IPS-18a (cell line): ENCODE measurements at regions not wholly inside any gene's neighbourhood (a gene's known extent, or its start where the extent isn't known, plus 50 kb on each side); places are given as distances from the start of the nearest gene placed in this dataset.

Source experiments
- H3K27ac ChIP-seq: one replicate; pipeline ENCODE4 v1.5.1; 2013; ENCODE audit warnings: low read length
- H3K27me3 ChIP-seq: one replicate; pipeline ENCODE4 v1.6.1; 2013; ENCODE audit warnings: mild to moderate bottlenecking, low read length; ENCODE audit not compliant: control insufficient read depth, insufficient read depth
- H3K36me3 ChIP-seq: one replicate; pipeline ENCODE4 v1.6.1; 2013; ENCODE audit warnings: low read depth, low read length; ENCODE audit not compliant: control insufficient read depth
- H3K4me1 ChIP-seq: one replicate; pipeline ENCODE4 v1.6.1; 2013; ENCODE audit warnings: low read depth, low read length; ENCODE audit not compliant: control insufficient read depth
- H3K4me3 ChIP-seq: one replicate; pipeline ENCODE4 v1.5.1; 2013; ENCODE audit warnings: low read length
- H3K9ac ChIP-seq: one replicate; pipeline ENCODE4 v1.6.1; 2013; ENCODE audit warnings: mild to moderate bottlenecking, low read length, moderate library complexity
- H3K9me3 ChIP-seq: one replicate; pipeline ENCODE4 v1.6.1; 2013; ENCODE audit warnings: low read depth, low read length; ENCODE audit not compliant: control insufficient read depth

GRCh38 chr13:81334481-81334880, 993.6 kb upstream of the SPRY2 start:
- no peaks in the 10 kb centered on the region for H3K27me3 ChIP-seq
- H3K9me3 ChIP-seq: peaks cover 4% of the 10 kb centered on the region
- H3K9ac ChIP-seq: no peak overlapping the region
- no peak overlapping the region for H3K27ac ChIP-seq
- no peaks in the 10 kb centered on the region for H3K4me1 ChIP-seq
- no peaks in the 10 kb centered on the region for H3K36me3 ChIP-seq
- H3K4me3 ChIP-seq: no peak overlapping the region

DNA sequence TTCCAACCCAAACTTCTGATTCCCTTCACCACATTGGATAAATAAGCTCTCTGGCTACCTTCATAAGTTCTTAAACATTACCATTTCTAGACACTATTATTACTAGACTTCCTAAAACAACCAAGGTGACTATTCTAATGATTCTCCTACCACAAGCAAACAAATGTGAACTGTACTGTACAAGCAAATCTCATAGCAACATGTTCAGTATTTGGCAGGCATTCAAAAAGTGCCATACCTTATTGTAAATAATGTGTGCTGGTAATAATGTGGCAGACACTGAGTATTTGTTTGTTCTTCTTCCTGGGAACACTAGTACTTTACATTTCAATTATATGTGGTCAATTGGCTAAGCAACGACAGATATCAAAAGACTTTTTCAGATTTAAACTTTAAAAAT, 986.0 kb upstream of the SPRY2 start:
- Histone ChIP-seq H3K4me1 (peaks cover 3% of the 10 kb centered on the region), H3K27ac (no peak overlapping the region), H3K36me3 (no peaks in the 10 kb centered on the region), H3K9me3 (peaks cover 4% of the 10 kb centered on the region), H3K27me3 (no peaks in the 10 kb centered on the region), H3K9ac (no peak overlapping the region), H3K4me3 (no peak overlapping the region)

- H3K27ac ChIP-seq: no peak overlapping the region
- no peak overlapping the region for H3K4me3 ChIP-seq
- H3K27me3 ChIP-seq: no peaks in the 10 kb centered on the region
- no peak overlapping the region for H3K9ac ChIP-seq
- no peaks in the 10 kb centered on the region for H3K36me3 ChIP-seq
- H3K9me3 ChIP-seq: no peaks in the 10 kb centered on the region
- H3K4me1 ChIP-seq: peaks cover 3% of the 10 kb centered on the region
These were observed 979.6 kb upstream of the SPRY2 start for GRCh38 chr13:81320516-81320915.

- H3K27me3 ChIP-seq: no peaks in the 10 kb centered on the region
- H3K36me3 ChIP-seq: no peaks in the 10 kb centered on the region
- H3K4me3 ChIP-seq: no peak overlapping the region
- H3K4me1 ChIP-seq: peaks cover 3% of the 10 kb centered on the region
- no peaks in the 10 kb centered on the region for H3K9me3 ChIP-seq
- no peak overlapping the region for H3K27ac ChIP-seq
- no peak overlapping the region for H3K9ac ChIP-seq
These were observed 978.4 kb upstream of the SPRY2 start for GRCh38 chr13:81319351-81319750.

DNA sequence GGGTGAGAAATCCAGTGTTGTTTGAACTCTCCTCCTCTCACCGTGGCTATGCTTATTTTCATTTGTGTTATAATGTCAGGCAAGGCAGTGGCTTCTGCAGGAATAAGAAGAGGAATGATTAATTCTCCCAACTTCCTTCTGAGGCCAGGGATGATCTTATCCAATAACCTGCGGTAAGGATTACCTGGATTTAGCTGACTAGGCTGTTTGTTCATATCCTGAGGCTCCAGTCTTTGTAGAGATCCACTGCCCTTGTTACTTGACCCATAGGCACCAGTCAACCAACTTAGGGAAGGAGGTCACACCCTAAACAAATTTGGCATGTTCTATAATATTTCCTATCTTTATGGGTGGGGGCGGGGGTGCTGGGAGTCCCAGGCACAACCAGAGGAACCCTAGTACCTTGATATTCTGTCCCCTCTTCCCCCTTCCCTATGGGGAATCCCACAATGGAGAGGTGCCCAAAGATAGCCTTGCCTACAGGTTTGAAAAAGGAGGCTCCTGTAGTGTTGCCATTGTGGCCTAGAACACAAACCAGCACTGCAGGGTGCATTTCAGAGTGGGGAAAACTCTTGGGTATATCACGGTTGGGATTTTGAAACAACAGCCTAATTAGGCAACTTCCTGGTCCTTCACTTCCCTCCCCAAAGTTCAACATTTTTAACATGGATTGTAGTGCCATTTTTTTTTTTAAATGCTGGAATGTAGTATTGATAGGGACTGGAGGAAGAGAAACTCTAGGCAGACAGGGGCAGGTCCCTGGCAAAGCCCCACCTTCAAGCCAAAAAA, 977.5 kb upstream of the SPRY2 start:
- Histone ChIP-seq H3K4me3 (no peak overlapping the region), H3K9me3 (no peaks in the 10 kb centered on the region), H3K27ac (no peak overlapping the region), H3K9ac (no peak overlapping the region), H3K36me3 (no peaks in the 10 kb centered on the region), H3K27me3 (no peaks in the 10 kb centered on the region), H3K4me1 (peaks cover under 1% of the 10 kb centered on the region)

- no peak overlapping the region for H3K27ac ChIP-seq
- no peaks in the 10 kb centered on the region for H3K4me1 ChIP-seq
- H3K36me3 ChIP-seq: no peaks in the 10 kb centered on the region
- H3K27me3 ChIP-seq: no peaks in the 10 kb centered on the region
- no peak overlapping the region for H3K9ac ChIP-seq
- H3K9me3 ChIP-seq: no peaks in the 10 kb centered on the region
- no peak overlapping the region for H3K4me3 ChIP-seq
These were observed 973.5 kb upstream of the SPRY2 start for GRCh38 chr13:81314461-81314860.

- Histone ChIP-seq H3K4me3 (no peak overlapping the region), H3K27ac (no peak overlapping the region), H3K4me1 (peaks cover 4% of the 10 kb centered on the region), H3K9me3 (no peaks in the 10 kb centered on the region), H3K36me3 (no peaks in the 10 kb centered on the region), H3K27me3 (no peaks in the 10 kb centered on the region), H3K9ac (no peak overlapping the region)
These were observed 965.0 kb upstream of the SPRY2 start for GRCh38 chr13:81305928-81306327.

DNA sequence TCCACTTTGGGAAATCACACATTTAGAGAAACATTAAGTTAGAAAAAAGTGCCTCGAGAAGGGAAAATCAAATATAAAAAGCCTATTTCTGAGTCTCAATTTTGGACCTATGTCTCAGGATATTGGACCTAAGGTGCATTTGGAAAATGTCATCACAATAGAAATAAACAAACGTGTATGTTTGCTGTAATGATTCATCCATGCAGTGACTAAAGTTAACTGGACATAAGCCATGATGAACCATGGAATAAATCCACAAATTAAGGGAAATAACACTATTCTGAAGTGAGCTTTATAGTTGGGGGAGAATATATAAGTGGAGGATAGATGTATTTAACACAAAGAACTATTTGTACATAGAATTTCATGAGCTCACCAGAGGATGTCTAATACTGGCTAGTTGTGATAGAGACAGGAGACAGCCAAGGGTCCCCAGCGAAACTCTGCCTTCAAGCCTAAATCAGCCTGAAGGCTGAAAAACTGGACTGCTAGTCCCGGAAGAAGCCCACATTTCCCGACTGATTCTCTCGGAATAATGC, 963.3 kb upstream of the SPRY2 start:
- Histone ChIP-seq H3K9me3 (no peaks in the 10 kb centered on the region), H3K4me1 (peaks cover 4% of the 10 kb centered on the region), H3K36me3 (no peaks in the 10 kb centered on the region), H3K9ac (no peak overlapping the region), H3K4me3 (no peak overlapping the region), H3K27me3 (no peaks in the 10 kb centered on the region), H3K27ac (no peak overlapping the region)

GRCh38 chr13:81302677-81303076, 961.8 kb upstream of the SPRY2 start:
- no peak overlapping the region for H3K9ac ChIP-seq

GRCh38 chr13:81302125-81302524, 961.2 kb upstream of the SPRY2 start:
- Histone ChIP-seq H3K27ac (no peak overlapping the region), H3K4me1 (peaks cover 4% of the 10 kb centered on the region), H3K27me3 (no peaks in the 10 kb centered on the region), H3K4me3 (no peak overlapping the region), H3K9me3 (no peaks in the 10 kb centered on the region), H3K9ac (no peak overlapping the region), H3K36me3 (no peaks in the 10 kb centered on the region)

More at GRCh38 chr13:81302677-81303076, 961.8 kb upstream of the SPRY2 start:
- no peaks in the 10 kb centered on the region for H3K36me3 ChIP-seq
- H3K27me3 ChIP-seq: no peaks in the 10 kb centered on the region
- H3K4me3 ChIP-seq: no peak overlapping the region
- H3K9me3 ChIP-seq: no peaks in the 10 kb centered on the region
- no peak overlapping the region for H3K27ac ChIP-seq
- H3K4me1 ChIP-seq: peaks cover 4% of the 10 kb centered on the region

DNA sequence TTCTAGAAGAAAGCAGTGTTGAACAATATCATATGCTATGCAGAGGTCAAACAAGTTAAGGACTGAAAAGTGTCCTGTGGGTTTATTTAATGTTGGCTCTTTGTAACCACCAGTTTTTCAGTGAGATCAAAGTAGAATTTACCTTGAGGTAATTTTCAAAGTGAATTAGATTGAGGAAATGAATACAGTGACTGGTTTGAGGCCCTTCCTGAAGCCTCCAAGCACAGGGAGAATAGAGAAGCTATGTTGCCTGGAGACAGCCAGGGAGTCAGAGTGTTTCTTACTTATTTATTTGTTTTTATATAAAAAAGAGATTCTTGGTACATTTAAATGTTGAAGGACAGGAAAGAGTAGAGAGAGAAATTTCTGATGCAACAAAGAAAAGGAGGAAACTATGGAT, 954.3 kb upstream of the SPRY2 start:
- H3K9ac ChIP-seq: no peak overlapping the region
- H3K4me1 ChIP-seq: peaks cover 9% of the 10 kb centered on the region
- no peaks in the 10 kb centered on the region for H3K27me3 ChIP-seq
- H3K27ac ChIP-seq: no peak overlapping the region
- H3K9me3 ChIP-seq: no peaks in the 10 kb centered on the region
- H3K4me3 ChIP-seq: no peak overlapping the region
- no peaks in the 10 kb centered on the region for H3K36me3 ChIP-seq

DNA sequence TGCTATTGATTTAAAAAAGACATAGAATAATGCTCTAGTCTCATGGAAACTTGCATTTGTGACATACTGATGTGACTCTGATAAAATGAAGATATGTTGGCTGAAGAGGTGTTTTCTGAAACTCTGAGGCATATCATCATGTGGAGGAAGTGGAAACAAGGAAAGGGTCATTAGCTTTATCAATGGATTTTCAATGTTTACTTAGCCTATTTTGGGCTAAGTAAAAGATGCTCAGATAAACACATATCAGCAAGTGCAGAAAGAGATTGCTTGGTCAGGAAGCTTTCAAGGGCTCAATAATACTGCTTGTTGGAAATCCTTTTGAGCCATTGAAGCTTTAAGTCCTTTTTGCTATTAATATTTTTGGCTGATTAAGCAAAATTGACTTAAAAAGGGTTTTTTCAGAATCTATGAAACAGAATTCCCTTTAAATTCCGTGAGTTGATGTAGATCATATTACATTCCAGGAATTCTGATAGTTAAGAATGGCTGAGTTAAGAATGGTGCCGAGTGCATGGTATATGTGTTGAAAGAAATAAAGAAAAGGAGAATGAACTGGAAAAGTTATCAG, 952.8 kb upstream of the SPRY2 start:
- no peaks in the 10 kb centered on the region for H3K27me3 ChIP-seq
- no peak overlapping the region for H3K27ac ChIP-seq
- H3K4me1 ChIP-seq: peaks cover 9% of the 10 kb centered on the region
- H3K9me3 ChIP-seq: no peaks in the 10 kb centered on the region
- H3K4me3 ChIP-seq: no peak overlapping the region
- H3K36me3 ChIP-seq: no peaks in the 10 kb centered on the region
- H3K9ac ChIP-seq: no peak overlapping the region
